A549 (cell line): ENCODE measurements at regions not wholly inside any gene's neighbourhood (a gene's known extent, or its start where the extent isn't known, plus 50 kb on each side); places are given as distances from the start of the nearest gene placed in this dataset.

Experiments used
- ATAC-seq, 2 experiments: fragments of 200-7000 bp in 1 of 2; fragments of >200 bp in 1 of 2; cut with Nextera tagmentation in 1 of 2; cut with Tn5 transposase in 1 of 2; 3 replicates each; pipeline versions ENCODE4 v1.8.0 to v1.9.1; 2018 to 2020; ENCODE audit warnings: mild to moderate bottlenecking in 1 of 2, moderate library complexity in 1 of 2
- CTCF ChIA-PET: fragments of 300-600 bp; sonication (Branson Sonifier 250); formaldehyde crosslinking; extraction: SDS; loops from one replicate; lab custom pipeline; 2021; ENCODE audit warnings: antibody characterized with exemption, inconsistent platforms; lab: Yijun Ruan, JAX
- POLR2A ChIA-PET: fragments of 350-600 bp; formaldehyde crosslinking; extraction: SDS; loops from one replicate; lab custom pipeline; 2021; ENCODE audit warnings: antibody characterized with exemption, inconsistent platforms; lab: Yijun Ruan, JAX
- DNase-seq, 2 experiments: peaks; one replicate each; pipeline versions ENCODE4 v3.0.0 to v3.0.0-alpha.2; 2011 to 2016; ENCODE audit warnings: low read depth in 1 of 2, low spot score in 1 of 2
- FAIRE-seq: peaks from 2 replicates; lab custom pipeline; 2011; peaks lifted over from hg19 to GRCh38; lab: Jason Lieb, UNC
- H3K27ac ChIP-seq, 2 experiments: fragments of >200 bp; sonication (Bioruptor Twin); formaldehyde crosslinking; 3 replicates each; pipeline ENCODE4 v1.5.1; 2016 to 2017
- H3K4me1 ChIP-seq: fragments of >200 bp; sonication (Bioruptor Twin); formaldehyde crosslinking; 3 replicates; pipeline ENCODE4 v1.6.1; 2016
- H3K4me2 ChIP-seq: fragments of >200 bp; sonication (Bioruptor Twin); formaldehyde crosslinking; 3 replicates; pipeline ENCODE4 v1.6.1; 2016
- H3K4me3 ChIP-seq: fragments of >200 bp; sonication (Bioruptor Twin); formaldehyde crosslinking; 3 replicates; pipeline ENCODE4 v1.5.1; 2016
- H3K9me3 ChIP-seq: fragments of >200 bp; sonication (Bioruptor Twin); formaldehyde crosslinking; 3 replicates; pipeline ENCODE4 v1.6.1; 2016
- BCL3 ChIP-seq: fragments of >200 bp; sonication (Bioruptor Twin); formaldehyde crosslinking; IDR thresholded peaks from 3 replicates; pipeline ENCODE4 v1.6.1; 2016
- CEBPB ChIP-seq, 2 experiments: fragments of >200 bp in 1 of 2; sonication (Bioruptor Twin) in 1 of 2; formaldehyde crosslinking in 1 of 2; IDR thresholded peaks; 2 replicates each; pipeline ENCODE4 v1.6.1; 2012 to 2016
- CHD2 ChIP-seq: fragments of 150-350 bp; IDR thresholded peaks from 2 replicates; pipeline ENCODE4 v1.6.1; 2014; ENCODE audit warnings: low read length; ENCODE audit not compliant: partially characterized antibody
- CTCF ChIP-seq: fragments of >200 bp; sonication (Bioruptor Twin); formaldehyde crosslinking; IDR thresholded peaks from 3 replicates; pipeline ENCODE4 v1.5.1; 2016
- E2F6 ChIP-seq: IDR thresholded peaks from 2 replicates; pipeline ENCODE4 v1.6.1; 2012; ENCODE audit warnings: low read depth, borderline replicate concordance
- ELK1 ChIP-seq: fragments of 150-350 bp; IDR thresholded peaks from 2 replicates; pipeline ENCODE4 v1.6.1; 2014; ENCODE audit warnings: low read depth, mild to moderate bottlenecking, low read length
- EP300 ChIP-seq, 2 experiments: fragments of >200 bp; sonication (Bioruptor Twin); formaldehyde crosslinking; IDR thresholded peaks; 2 replicates in 1 of 2; 3 replicates in 1 of 2; pipeline ENCODE4 v1.6.1; 2016 to 2017
- FOXS1 ChIP-seq: fragments of 250-450 bp; sonication (Bioruptor Pico); IDR thresholded peaks from 2 replicates; pipeline ENCODE4 v1.5.0; 2020; ENCODE audit warnings: mild to moderate bottlenecking, moderate library complexity
- GATA3 ChIP-seq: IDR thresholded peaks from 2 replicates; pipeline ENCODE4 v1.6.1; 2012; ENCODE audit warnings: borderline replicate concordance
- NR3C1 ChIP-seq: fragments of >200 bp; sonication (Bioruptor Twin); formaldehyde crosslinking; IDR thresholded peaks from 3 replicates; pipeline ENCODE4 v1.6.1; 2017
- PBX3 ChIP-seq: IDR thresholded peaks from 2 replicates; pipeline ENCODE4 v1.6.1; 2012
- PHF8 ChIP-seq: fragments of 200-600 bp; sonication (generic); IDR thresholded peaks from 2 replicates; pipeline ENCODE4 v1.6.1; 2016; ENCODE audit warnings: low read depth, mild to moderate bottlenecking, antibody characterized with exemption, moderate library complexity, borderline replicate concordance
- RARB ChIP-seq: fragments of 250-450 bp; sonication (Bioruptor Pico); IDR thresholded peaks from 2 replicates; pipeline ENCODE4 v1.8.0; 2021; ENCODE audit warnings: mild to moderate bottlenecking, moderate library complexity
- RCOR1 ChIP-seq: fragments of 150-350 bp; IDR thresholded peaks from 2 replicates; pipeline ENCODE4 v1.6.1; 2014; ENCODE audit warnings: antibody characterized with exemption, low read length, low read depth
- RFX5 ChIP-seq: fragments of 450-650 bp; IDR thresholded peaks from 2 replicates; pipeline ENCODE4 v1.7.1; 2014; ENCODE audit warnings: antibody characterized with exemption, mild to moderate bottlenecking, moderate library complexity
- ZSCAN20 ChIP-seq: fragments of 250-450 bp; sonication (Bioruptor Pico); IDR thresholded peaks from 2 replicates; pipeline ENCODE4 v1.8.0; 2022; ENCODE audit warnings: mild to moderate bottlenecking, moderate library complexity
- WGBS: methylation state at CpG from one replicate; pipeline ENCODE4 v1.1.6; 2017; ENCODE audit errors: missing lambda C conversion rate; 5-methylcytosine and 5-hydroxymethylcytosine counted together
- TF ChIP-seq, protein P1 (sequence below): fragments of 250-450 bp; sonication (Bioruptor Pico); IDR thresholded peaks from 2 replicates; pipeline ENCODE4 v1.5.0; 2020; ENCODE audit warnings: low read depth, mild to moderate bottlenecking, moderate library complexity
- TF ChIP-seq, protein P2 (sequence below): IDR thresholded peaks from 2 replicates; pipeline ENCODE4 v1.6.1; 2012

- CTCF ChIA-PET, result no interaction called here
These were observed 256.1 kb upstream of the STS start for GRCh38 chrX:6891404-6891803.

GRCh38 chrX:6890544-6891261, 256.8 kb upstream of the STS start:
- no peak for ATAC-seq
- POLR2A ChIA-PET, result no interaction called here
- no peaks in the 10 kb centered on the region for H3K9me3 ChIP-seq
- TF ChIP-seq PBX3 (no peak), ZSCAN20 (no peak), RARB (CRISPR knock-in tag) (no peak), EP300 (IDR thresholded peaks at IDR 0.05) (no peak), BCL3 (no peak), FOXS1 (no peak), NR3C1 (no peak), RFX5 (no peak)
- TF ChIP-seq, protein P1, sequence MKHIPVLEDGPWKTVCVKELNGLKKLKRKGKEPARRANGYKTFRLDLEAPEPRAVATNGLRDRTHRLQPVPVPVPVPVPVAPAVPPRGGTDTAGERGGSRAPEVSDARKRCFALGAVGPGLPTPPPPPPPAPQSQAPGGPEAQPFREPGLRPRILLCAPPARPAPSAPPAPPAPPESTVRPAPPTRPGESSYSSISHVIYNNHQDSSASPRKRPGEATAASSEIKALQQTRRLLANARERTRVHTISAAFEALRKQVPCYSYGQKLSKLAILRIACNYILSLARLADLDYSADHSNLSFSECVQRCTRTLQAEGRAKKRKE, result no peak
- TF ChIP-seq, protein P2, sequence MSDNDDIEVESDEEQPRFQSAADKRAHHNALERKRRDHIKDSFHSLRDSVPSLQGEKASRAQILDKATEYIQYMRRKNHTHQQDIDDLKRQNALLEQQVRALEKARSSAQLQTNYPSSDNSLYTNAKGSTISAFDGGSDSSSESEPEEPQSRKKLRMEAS, result no peak
- TF ChIP-seq, all 56 proteins: peak for 0
- WGBS, result 4% methylated on average over 3 of the region's 3 CpGs
- FAIRE-seq (no peak), DNase-seq (no peak)
- CTCF ChIA-PET, result no interaction called here
- Histone ChIP-seq H3K4me3 (no peak overlapping the region), H3K4me2 (no peak overlapping the region), H3K27ac (no peak overlapping the region), H3K4me1 (no peaks in the 10 kb centered on the region)

More at GRCh38 chrX:6891404-6891803, 256.1 kb upstream of the STS start:
- ATAC-seq, result no peak
- Histone ChIP-seq H3K4me3 (no peak overlapping the region), H3K27ac (no peak overlapping the region), H3K4me1 (no peaks in the 10 kb centered on the region), H3K4me2 (no peak overlapping the region), H3K9me3 (no peaks in the 10 kb centered on the region)
- WGBS, result 0% methylated on average over 1 of the region's 1 CpG
- TF ChIP-seq E2F6 (no peak), EP300 (IDR thresholded peaks at IDR 0.05) (no peak), CTCF (no peak), GATA3 (no peak), PHF8 (no peak), ELK1 (no peak), RFX5 (no peak), CEBPB (IDR thresholded peaks at IDR 0.05) (no peak), CHD2 (no peak), RCOR1 (no peak)
- POLR2A ChIA-PET, result no interaction called here
- DNase-seq, result no peak
- FAIRE-seq, result no peak
